Activated CD8-positive, alpha-beta T cell treated with anti-CD3 and anti-CD28 coated beads for 36 hours (primary cell): ENCODE measurements at regions not wholly inside any gene's neighbourhood (a gene's known extent, or its start where the extent isn't known, plus 50 kb on each side); places are given as distances from the start of the nearest gene placed in this dataset.

ENCODE experiments used
- ATAC-seq: fragments of 200-7000 bp; cut with Tn5 transposase; one replicate; pipeline ENCODE4 v1.10.0; 2021; ENCODE audit warnings: mild to moderate bottlenecking, moderate library complexity
- CTCF ChIA-PET: fragments of 350-600 bp; sonication (Branson Sonifier 250); formaldehyde crosslinking; loops from one replicate; lab custom pipeline; 2021; ENCODE audit warnings: antibody characterized with exemption; lab: Charles Lee
- POLR2A ChIA-PET: fragments of 350-600 bp; sonication (Branson Sonifier 250); formaldehyde crosslinking; loops from one replicate; lab custom pipeline; 2021; ENCODE audit warnings: antibody characterized with exemption; lab: Charles Lee
- DNase-seq: peaks from one replicate; pipeline ENCODE4 v3.0.0-alpha.2; 2020
- H3K27ac Mint-ChIP-seq: one replicate; pipeline ENCODE4 v1.8.0; 2021; ENCODE audit warnings: mild to moderate bottlenecking, mixed read lengths
- H3K27me3 Mint-ChIP-seq: one replicate; pipeline ENCODE4 v1.8.0; 2021; ENCODE audit warnings: mixed read lengths
- H3K36me3 Mint-ChIP-seq: one replicate; pipeline ENCODE4 v1.8.0; 2021; ENCODE audit warnings: low read depth, mixed read lengths
- H3K4me1 Mint-ChIP-seq: one replicate; pipeline ENCODE4 v1.8.0; 2021; ENCODE audit warnings: low read depth, mixed read lengths
- H3K4me3 Mint-ChIP-seq: one replicate; pipeline ENCODE4 v1.8.0; 2021; ENCODE audit warnings: mild to moderate bottlenecking, moderate library complexity, mixed read lengths
- H3K9me3 Mint-ChIP-seq: one replicate; pipeline ENCODE4 v1.8.0; 2021; ENCODE audit warnings: mixed read lengths
- intact Hi-C: fragments of 100-400 bp; cut with micrococcal nuclease; formaldehyde crosslinking; loops from one replicate; pipeline ENCODE4 v1.10.0; 2022
- TF ChIP-seq, protein P1 (sequence below): fragments of 200-600 bp; IDR thresholded peaks from one replicate; pipeline ENCODE4 v1.8.0; 2022; ENCODE audit warnings: antibody characterized with exemption, mild to moderate bottlenecking

DNA sequence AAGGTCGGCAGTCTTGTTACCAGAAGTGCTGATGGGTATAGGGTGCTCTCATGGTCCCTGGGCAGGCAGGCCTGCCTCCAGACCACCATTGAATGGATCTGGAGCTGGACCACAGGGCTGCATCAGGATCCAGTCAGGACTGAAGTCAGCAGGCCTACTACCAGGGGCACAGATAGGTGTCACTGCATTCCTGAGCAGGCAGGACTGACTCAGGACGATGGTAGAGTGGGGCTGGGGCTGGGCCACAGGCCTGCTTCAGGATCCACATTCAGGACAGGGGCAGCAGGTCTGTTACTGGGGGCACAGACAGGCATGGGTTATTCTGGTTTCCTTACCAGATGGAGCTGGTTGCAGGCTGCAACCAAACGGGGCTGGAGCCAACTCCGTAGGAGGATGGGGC is 51.4 kb upstream of the MAP3K4 start:
- no peaks in the 10 kb centered on the region for H3K9me3 Mint-ChIP-seq
- no peak overlapping the region for H3K27ac Mint-ChIP-seq
- ChIA-PET POLR2A (no interaction called here), CTCF (interaction anchor here (0.9 to 1.8 kb wide), 3 partner anchors 9 to 434 kb away, joined by 3 to 8 read pairs (median 3); no protein-coding TSS in a partner anchor)
- intact Hi-C loops: no loop called here
- H3K27me3 Mint-ChIP-seq: peaks cover 25% of the 10 kb centered on the region
- H3K4me3 Mint-ChIP-seq: no peak overlapping the region
- ATAC-seq (no peak), DNase-seq (no peak)
- no peaks in the 10 kb centered on the region for H3K36me3 Mint-ChIP-seq
- TF ChIP-seq, protein P1, sequence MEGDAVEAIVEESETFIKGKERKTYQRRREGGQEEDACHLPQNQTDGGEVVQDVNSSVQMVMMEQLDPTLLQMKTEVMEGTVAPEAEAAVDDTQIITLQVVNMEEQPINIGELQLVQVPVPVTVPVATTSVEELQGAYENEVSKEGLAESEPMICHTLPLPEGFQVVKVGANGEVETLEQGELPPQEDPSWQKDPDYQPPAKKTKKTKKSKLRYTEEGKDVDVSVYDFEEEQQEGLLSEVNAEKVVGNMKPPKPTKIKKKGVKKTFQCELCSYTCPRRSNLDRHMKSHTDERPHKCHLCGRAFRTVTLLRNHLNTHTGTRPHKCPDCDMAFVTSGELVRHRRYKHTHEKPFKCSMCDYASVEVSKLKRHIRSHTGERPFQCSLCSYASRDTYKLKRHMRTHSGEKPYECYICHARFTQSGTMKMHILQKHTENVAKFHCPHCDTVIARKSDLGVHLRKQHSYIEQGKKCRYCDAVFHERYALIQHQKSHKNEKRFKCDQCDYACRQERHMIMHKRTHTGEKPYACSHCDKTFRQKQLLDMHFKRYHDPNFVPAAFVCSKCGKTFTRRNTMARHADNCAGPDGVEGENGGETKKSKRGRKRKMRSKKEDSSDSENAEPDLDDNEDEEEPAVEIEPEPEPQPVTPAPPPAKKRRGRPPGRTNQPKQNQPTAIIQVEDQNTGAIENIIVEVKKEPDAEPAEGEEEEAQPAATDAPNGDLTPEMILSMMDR: no peak
- H3K4me1 Mint-ChIP-seq: no peaks in the 10 kb centered on the region
